Mesendoderm (in vitro differentiated cells): ENCODE measurements at regions not wholly inside any gene's neighbourhood (a gene's known extent, or its start where the extent isn't known, plus 50 kb on each side); places are given as distances from the start of the nearest gene placed in this dataset.
"Not testable (repeated sequence)": the region's sequence is repeated elsewhere in the genome, so short reads cannot be mapped to it uniquely, and the experiment has no call there.

Experiments
- DNase-seq: peaks from one replicate; pipeline ENCODE4 v3.0.0; 2013
- H2AK5ac ChIP-seq: 2 replicates; pipeline ENCODE4 v1.6.1; 2013; ENCODE audit warnings: low read length, inconsistent platforms
- H2BK120ac ChIP-seq: 2 replicates; pipeline ENCODE4 v1.6.1; 2013; ENCODE audit warnings: low read depth, mild to moderate bottlenecking, low read length, moderate library complexity, mixed read lengths
- H2BK15ac ChIP-seq: replicated peaks from 2 replicates; pipeline ENCODE4 v1.6.1; 2013; ENCODE audit warnings: low read depth, mild to moderate bottlenecking, moderate library complexity
- H2BK5ac ChIP-seq: 2 replicates; pipeline ENCODE4 v1.6.1; 2013; ENCODE audit warnings: low read length, inconsistent platforms
- H3K18ac ChIP-seq: 2 replicates; pipeline ENCODE4 v1.6.1; 2013; ENCODE audit warnings: mild to moderate bottlenecking, low read length, mixed read lengths
- H3K23ac ChIP-seq: one replicate; pipeline ENCODE4 v1.6.1; 2013; ENCODE audit warnings: low read length
- H3K27ac ChIP-seq: 2 replicates; pipeline ENCODE4 v1.5.1; 2013; ENCODE audit warnings: low read depth, mild to moderate bottlenecking, inconsistent platforms, low read length, moderate library complexity
- H3K27me3 ChIP-seq: 2 replicates; pipeline ENCODE4 v1.6.1; 2013; ENCODE audit warnings: low read length, control low read depth, mild to moderate bottlenecking, inconsistent platforms; ENCODE audit not compliant: insufficient read depth, poor library complexity
- H3K36me3 ChIP-seq: 2 replicates; pipeline ENCODE4 v1.6.1; 2013; ENCODE audit warnings: low read length, inconsistent platforms; ENCODE audit not compliant: control insufficient read depth, insufficient read depth
- H3K4ac ChIP-seq: one replicate; pipeline ENCODE4 v1.6.1; 2013; ENCODE audit warnings: low read depth, mild to moderate bottlenecking, low read length, moderate library complexity
- H3K4me1 ChIP-seq: 2 replicates; pipeline ENCODE4 v1.6.1; 2013; ENCODE audit warnings: low read depth, low read length, inconsistent platforms; ENCODE audit not compliant: control insufficient read depth
- H3K4me2 ChIP-seq: 2 replicates; pipeline ENCODE4 v1.6.1; 2013; ENCODE audit warnings: low read length
- H3K4me3 ChIP-seq: 2 replicates; pipeline ENCODE4 v1.5.1; 2013; ENCODE audit warnings: mild to moderate bottlenecking, low read length
- H3K56ac ChIP-seq: one replicate; pipeline ENCODE4 v1.6.1; 2013; ENCODE audit warnings: low read length
- H3K79me1 ChIP-seq: 2 replicates; pipeline ENCODE4 v1.6.1; 2013; ENCODE audit warnings: low read length, inconsistent platforms
- H3K79me2 ChIP-seq: 2 replicates; pipeline ENCODE4 v1.6.1; 2013; ENCODE audit warnings: mild to moderate bottlenecking, low read length; ENCODE audit not compliant: control insufficient read depth, insufficient read depth
- H3K9ac ChIP-seq: 2 replicates; pipeline ENCODE4 v1.6.1; 2013; ENCODE audit warnings: low read length, inconsistent platforms
- H4K5ac ChIP-seq: one replicate; pipeline ENCODE4 v1.6.1; 2013; ENCODE audit warnings: low read length
- H4K8ac ChIP-seq: one replicate; pipeline ENCODE4 v1.6.1; 2013; ENCODE audit warnings: low read depth, mild to moderate bottlenecking, control low read depth, low read length, moderate library complexity
- WGBS: extraction: QIAGEN DNeasy Blood & Tissue Kit; methylation state at CpG from one replicate; pipeline ENCODE4 v1.1.7; 2013; ENCODE audit warnings: low lambda C conversion rate, missing lambda C conversion rate; ENCODE audit not compliant: insufficient coverage; ENCODE audit errors: extremely low coverage; 5-methylcytosine and 5-hydroxymethylcytosine counted together

- Histone ChIP-seq H2BK15ac (no peak overlapping the region), H2BK120ac (no peak overlapping the region), H3K27ac (no peak overlapping the region), H3K4me3 (no peak overlapping the region), H3K36me3 (no peaks in the 10 kb centered on the region), H2BK5ac (no peak overlapping the region), H3K27me3 (no peaks in the 10 kb centered on the region), H3K23ac (no peak overlapping the region), H3K4ac (no peak overlapping the region), H3K4me2 (no peak overlapping the region), H3K4me1 (no peaks in the 10 kb centered on the region), H3K9ac (no peak overlapping the region), H3K79me1 (no peaks in the 10 kb centered on the region), H4K5ac (no peak overlapping the region), H3K79me2 (no peaks in the 10 kb centered on the region), H3K56ac (no peak overlapping the region), H2AK5ac (no peak overlapping the region), H4K8ac (no peak overlapping the region), H3K18ac (no peak overlapping the region)
- WGBS, result no CpG with 5 or more reads among the region's 18 CpGs
- DNase-seq, result no peak
Observed at GRCh38 chr14:105881021-105881930, 354.9 kb downstream of the TMEM121 start.

- not testable (repeated sequence) for DNase-seq
Observed at GRCh38 chr14:105882011-105882410, 355.6 kb downstream of the TMEM121 start.

GRCh38 chr14:105882626-105883025, 356.2 kb downstream of the TMEM121 start:
- Histone ChIP-seq H3K4me1 (no peaks in the 10 kb centered on the region), H3K4me3 (no peak overlapping the region), H3K27me3 (no peaks in the 10 kb centered on the region), H2BK120ac (no peak overlapping the region), H3K4ac (no peak overlapping the region), H2AK5ac (no peak overlapping the region), H3K79me2 (no peaks in the 10 kb centered on the region), H4K8ac (no peak overlapping the region), H3K9ac (no peak overlapping the region), H3K36me3 (no peaks in the 10 kb centered on the region), H3K56ac (no peak overlapping the region), H3K27ac (no peak overlapping the region), H3K4me2 (no peak overlapping the region), H3K23ac (no peak overlapping the region), H3K79me1 (no peaks in the 10 kb centered on the region), H2BK15ac (no peak overlapping the region), H3K18ac (no peak overlapping the region), H2BK5ac (no peak overlapping the region), H4K5ac (no peak overlapping the region)
- no peak for DNase-seq
- WGBS, result no CpG with 5 or more reads among the region's 5 CpGs

More at GRCh38 chr14:105882011-105882410, 355.6 kb downstream of the TMEM121 start:
- not testable (repeated sequence) for H3K4me3 ChIP-seq, H2AK5ac ChIP-seq, H3K27ac ChIP-seq, H3K56ac ChIP-seq, H4K8ac ChIP-seq, H3K79me1 ChIP-seq, H3K4me2 ChIP-seq, H3K4ac ChIP-seq, H2BK15ac ChIP-seq, H3K27me3 ChIP-seq, H3K36me3 ChIP-seq, H4K5ac ChIP-seq, H2BK5ac ChIP-seq, H3K18ac ChIP-seq, H2BK120ac ChIP-seq, H3K23ac ChIP-seq, H3K9ac ChIP-seq, H3K4me1 ChIP-seq, H3K79me2 ChIP-seq
- WGBS, result no CpG with 5 or more reads among the region's 10 CpGs

GRCh38 chr14:105883066-105884005, 357.0 kb downstream of the TMEM121 start:
- Histone ChIP-seq H3K23ac (no peak overlapping the region), H3K9ac (no peak overlapping the region), H2BK15ac (no peak overlapping the region), H3K4me2 (no peak overlapping the region), H4K5ac (no peak overlapping the region), H2BK5ac (no peak overlapping the region), H4K8ac (no peak overlapping the region), H3K4me1 (no peaks in the 10 kb centered on the region), H3K56ac (no peak overlapping the region), H2BK120ac (no peak overlapping the region), H3K79me2 (no peaks in the 10 kb centered on the region), H3K27me3 (no peaks in the 10 kb centered on the region), H2AK5ac (no peak overlapping the region), H3K4ac (no peak overlapping the region), H3K4me3 (no peak overlapping the region), H3K79me1 (no peaks in the 10 kb centered on the region), H3K18ac (no peak overlapping the region), H3K27ac (no peak overlapping the region), H3K36me3 (no peaks in the 10 kb centered on the region)
- WGBS, result no CpG with 5 or more reads among the region's 17 CpGs
- DNase-seq, result no peak

DNA sequence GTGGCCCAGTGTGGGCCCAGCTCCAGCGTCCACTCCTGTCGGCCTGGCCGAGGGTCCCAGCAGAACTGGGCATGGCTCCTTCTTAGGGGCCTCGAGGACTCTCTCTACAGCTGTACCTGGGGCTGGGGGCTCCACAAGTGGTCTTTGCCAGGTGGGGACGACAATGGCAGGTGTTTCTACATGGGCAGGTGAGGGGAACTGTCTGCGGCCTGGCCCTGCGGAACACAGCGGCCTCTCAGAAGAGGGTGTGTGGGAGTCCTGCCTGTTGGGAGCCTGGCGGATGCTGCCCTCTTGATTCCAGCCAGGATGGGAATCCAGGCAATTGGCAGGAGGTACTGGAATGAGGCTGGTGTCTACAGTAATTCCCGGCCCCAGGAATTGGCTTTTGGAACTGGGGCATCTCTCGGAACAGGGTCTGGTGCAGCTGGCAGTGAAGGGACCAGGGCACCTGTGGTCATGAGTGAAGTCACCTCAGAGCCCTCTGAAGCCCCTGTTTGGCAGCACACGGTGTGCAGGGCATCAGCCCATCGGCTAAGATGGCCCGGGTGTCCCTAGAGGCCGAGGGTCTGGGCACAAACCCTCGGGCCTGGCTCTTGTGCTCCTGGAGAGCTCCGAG, 357.9 kb downstream of the TMEM121 start:
- H3K56ac ChIP-seq, H3K4me1 ChIP-seq, H3K23ac ChIP-seq, H3K4me3 ChIP-seq, H3K79me2 ChIP-seq, H2BK15ac ChIP-seq, H2AK5ac ChIP-seq, H3K27me3 ChIP-seq, DNase-seq, H3K36me3 ChIP-seq, H2BK120ac ChIP-seq, H4K8ac ChIP-seq, H2BK5ac ChIP-seq, H3K79me1 ChIP-seq, H3K4ac ChIP-seq, H3K18ac ChIP-seq, H3K4me2 ChIP-seq, H4K5ac ChIP-seq, H3K9ac ChIP-seq, H3K27ac ChIP-seq: not testable (repeated sequence)
- no CpG with 5 or more reads among the region's 17 CpGs for WGBS
